PFSK-1 (cell line): ENCODE measurements at regions not wholly inside any gene's neighbourhood (a gene's known extent, or its start where the extent isn't known, plus 50 kb on each side); places are given as distances from the start of the nearest gene placed in this dataset.

Experiments used
- POLR2AphosphoS5 ChIP-seq: IDR thresholded peaks from 2 replicates; pipeline ENCODE4 v1.6.1; 2012; ENCODE audit warnings: low read depth, mild to moderate bottlenecking, control low read depth, low read length, moderate library complexity
- SIN3A ChIP-seq: IDR thresholded peaks from 2 replicates; pipeline ENCODE4 v1.6.1; 2012; ENCODE audit warnings: mild to moderate bottlenecking, low read length, moderate library complexity, borderline replicate concordance; ENCODE audit not compliant: insufficient read depth
- TAF1 ChIP-seq: IDR thresholded peaks from 2 replicates; pipeline ENCODE4 v1.6.1; 2012; ENCODE audit warnings: low read length, control low read depth, borderline replicate concordance; ENCODE audit not compliant: insufficient read depth
- TF ChIP-seq, protein P1 (sequence below), 2 experiments: IDR thresholded peaks; 2 replicates each; pipeline versions ENCODE4 v1.6.1 to v1.8.0; 2011 to 2012; ENCODE audit warnings: low read depth in 2 of 2, low read length in 2 of 2, control low read depth in 1 of 2, inconsistent platforms in 1 of 2, mild to moderate bottlenecking in 1 of 2, moderate library complexity in 1 of 2; ENCODE audit not compliant: insufficient read depth in 1 of 2

DNA sequence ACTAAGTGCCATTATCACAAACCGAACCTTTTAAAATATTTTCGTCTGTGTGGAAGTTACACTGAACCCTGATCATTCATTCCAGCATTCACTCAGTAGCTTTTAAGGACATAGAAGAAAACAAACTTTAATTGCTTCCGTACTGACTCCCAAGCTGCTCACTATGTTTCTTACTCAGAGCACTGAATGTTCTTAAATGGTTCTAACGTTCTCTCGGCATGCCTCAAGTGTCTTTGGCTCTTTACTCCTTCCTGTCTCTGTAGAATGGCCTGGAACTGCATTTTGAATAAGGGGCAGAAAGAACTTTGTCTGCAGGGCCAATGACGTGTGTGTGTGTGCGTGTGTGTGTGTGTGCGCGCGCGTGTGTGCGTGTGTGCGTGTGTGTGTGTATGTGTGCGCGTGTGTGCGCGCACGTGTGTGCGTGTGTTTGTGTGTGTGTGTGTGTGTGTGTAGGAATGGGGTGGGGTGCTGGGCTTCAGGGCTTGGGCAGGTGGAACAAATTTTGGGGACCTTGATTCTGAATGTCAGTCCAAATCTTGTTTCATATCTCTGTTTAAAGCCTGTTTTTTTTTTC lies 50.5 kb upstream of the PAQR3 start:
- TF ChIP-seq TAF1 (no peak), SIN3A (no peak), POLR2AphosphoS5 (no peak)
- TF ChIP-seq, protein P1, sequence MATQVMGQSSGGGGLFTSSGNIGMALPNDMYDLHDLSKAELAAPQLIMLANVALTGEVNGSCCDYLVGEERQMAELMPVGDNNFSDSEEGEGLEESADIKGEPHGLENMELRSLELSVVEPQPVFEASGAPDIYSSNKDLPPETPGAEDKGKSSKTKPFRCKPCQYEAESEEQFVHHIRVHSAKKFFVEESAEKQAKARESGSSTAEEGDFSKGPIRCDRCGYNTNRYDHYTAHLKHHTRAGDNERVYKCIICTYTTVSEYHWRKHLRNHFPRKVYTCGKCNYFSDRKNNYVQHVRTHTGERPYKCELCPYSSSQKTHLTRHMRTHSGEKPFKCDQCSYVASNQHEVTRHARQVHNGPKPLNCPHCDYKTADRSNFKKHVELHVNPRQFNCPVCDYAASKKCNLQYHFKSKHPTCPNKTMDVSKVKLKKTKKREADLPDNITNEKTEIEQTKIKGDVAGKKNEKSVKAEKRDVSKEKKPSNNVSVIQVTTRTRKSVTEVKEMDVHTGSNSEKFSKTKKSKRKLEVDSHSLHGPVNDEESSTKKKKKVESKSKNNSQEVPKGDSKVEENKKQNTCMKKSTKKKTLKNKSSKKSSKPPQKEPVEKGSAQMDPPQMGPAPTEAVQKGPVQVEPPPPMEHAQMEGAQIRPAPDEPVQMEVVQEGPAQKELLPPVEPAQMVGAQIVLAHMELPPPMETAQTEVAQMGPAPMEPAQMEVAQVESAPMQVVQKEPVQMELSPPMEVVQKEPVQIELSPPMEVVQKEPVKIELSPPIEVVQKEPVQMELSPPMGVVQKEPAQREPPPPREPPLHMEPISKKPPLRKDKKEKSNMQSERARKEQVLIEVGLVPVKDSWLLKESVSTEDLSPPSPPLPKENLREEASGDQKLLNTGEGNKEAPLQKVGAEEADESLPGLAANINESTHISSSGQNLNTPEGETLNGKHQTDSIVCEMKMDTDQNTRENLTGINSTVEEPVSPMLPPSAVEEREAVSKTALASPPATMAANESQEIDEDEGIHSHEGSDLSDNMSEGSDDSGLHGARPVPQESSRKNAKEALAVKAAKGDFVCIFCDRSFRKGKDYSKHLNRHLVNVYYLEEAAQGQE (IDR thresholded peaks at IDR 0.05; ENCODE audit: insufficient read depth in 1 of 2, low read depth in 2 of 2, low read length in 2 of 2), result no peak
